HCT116 (cell line): ENCODE measurements at regions not wholly inside any gene's neighbourhood (a gene's known extent, or its start where the extent isn't known, plus 50 kb on each side); places are given as distances from the start of the nearest gene placed in this dataset.

ENCODE experiments used
- ATAC-seq: fragments of 200-7000 bp; cut with Tn5 transposase; 2 replicates; pipeline ENCODE4 v1.9.1; 2020; ENCODE audit warnings: mild to moderate bottlenecking, moderate library complexity
- BruUV-seq: library from RNA; stranded (reverse); fragments of 400-500 nt; replicated peaks from 2 replicates; lab custom pipeline; 2021; lab: Mats Ljungman, UMichigan
- CTCF ChIA-PET: fragments of 300-600 bp; sonication (Branson Sonifier 250); formaldehyde crosslinking; loops from one replicate; lab custom pipeline; 2021; ENCODE audit warnings: antibody characterized with exemption; lab: Charles Lee
- POLR2A ChIA-PET: fragments of 300-600, 350-600 bp; sonication (Branson Sonifier 250); formaldehyde crosslinking; loops from one replicate; lab custom pipeline; 2021; ENCODE audit warnings: antibody characterized with exemption; lab: Charles Lee
- RAD21 ChIA-PET, 2 experiments: fragments of 300-600 bp; sonication (Branson Sonifier 250); formaldehyde crosslinking; loops; one replicate each; lab custom pipeline; 2023; ENCODE audit warnings: low total read pairs in 2 of 2; ENCODE audit not compliant: uncharacterized antibody in 2 of 2, unreplicated experiment in 2 of 2, low non-redundant PET in 1 of 2; lab: Charles Lee
- DNase-seq: peaks from one replicate; pipeline ENCODE4 v3.0.0-alpha.2; 2010; ENCODE audit warnings: low read depth, low spot score
- H2AFZ ChIP-seq: fragments of 200-600 bp; shearing (Covaris generic), sonication (generic); 2 replicates; pipeline ENCODE4 v1.6.1; 2017; ENCODE audit warnings: low read depth, mixed run types, mixed read lengths, antibody characterized with exemption, low read length; ENCODE audit not compliant: poor library complexity, severe bottlenecking
- H3K27ac ChIP-seq: 2 replicates; pipeline ENCODE4 v1.5.1; 2012; ENCODE audit warnings: low read depth, low read length
- H3K27me3 ChIP-seq: fragments of 200-600 bp; sonication (generic); 2 replicates; pipeline ENCODE4 v1.6.1; 2016; ENCODE audit warnings: mixed run types, low read length, mixed read lengths; ENCODE audit not compliant: insufficient read depth
- H3K36me3 ChIP-seq, 2 experiments: fragments of 200-500 bp in 1 of 2; fragments of 200-600 bp in 1 of 2; sonication (Bioruptor generic) in 1 of 2; sonication (generic) in 1 of 2; 2 replicates each; pipeline versions ENCODE4 v1.5.1 to v1.6.1; 2014 to 2016; ENCODE audit warnings: low read length in 2 of 2, inconsistent platforms in 1 of 2, mixed read lengths in 1 of 2, mixed run types in 1 of 2; ENCODE audit not compliant: insufficient read depth in 2 of 2, control insufficient read depth in 1 of 2
- H3K4me1 ChIP-seq, 2 experiments: fragments of 200-600 bp in 1 of 2; sonication (generic) in 1 of 2; 2 replicates each; pipeline versions ENCODE4 v1.5.1 to v1.6.1; 2012 to 2017; ENCODE audit warnings: low read length in 2 of 2, inconsistent platforms in 1 of 2, mild to moderate bottlenecking in 1 of 2, mixed read lengths in 1 of 2, mixed run types in 1 of 2, moderate library complexity in 1 of 2; ENCODE audit not compliant: insufficient read depth in 2 of 2, control insufficient read depth in 1 of 2
- H3K4me2 ChIP-seq: fragments of 200-600 bp; sonication (generic); 2 replicates; pipeline ENCODE4 v1.6.1; 2017; ENCODE audit warnings: mixed run types, low read length, mixed read lengths
- H3K4me3 ChIP-seq, 2 experiments: fragments of 200-600 bp in 1 of 2; sonication (generic) in 1 of 2; replicated peaks in 1 of 2; 2 replicates each; pipeline ENCODE4 v1.5.1; 2011 to 2016; ENCODE audit warnings: low read length in 2 of 2, control low read depth in 1 of 2, low read depth in 1 of 2, mild to moderate bottlenecking in 1 of 2, mixed read lengths in 1 of 2, mixed run types in 1 of 2
- H3K79me2 ChIP-seq: fragments of 200-600 bp; sonication (generic); 2 replicates; pipeline ENCODE4 v1.6.1; 2017; ENCODE audit warnings: mild to moderate bottlenecking, mixed run types, low read length, moderate library complexity, mixed read lengths; ENCODE audit not compliant: insufficient read depth
- H3K9ac ChIP-seq: fragments of 200-600 bp; sonication (generic); 2 replicates; pipeline ENCODE4 v1.6.1; 2016; ENCODE audit warnings: low read length, mixed read lengths
- H3K9me2 ChIP-seq: fragments of 200-600 bp; sonication (generic), shearing (Covaris generic); 2 replicates; pipeline ENCODE4 v1.6.1; 2017; ENCODE audit warnings: mixed run types, mild to moderate bottlenecking, moderate library complexity; ENCODE audit not compliant: insufficient read depth
- H3K9me3 ChIP-seq, 2 experiments: fragments of 200-500 bp in 1 of 2; fragments of 200-600 bp in 1 of 2; sonication (Bioruptor generic) in 1 of 2; sonication (generic) in 1 of 2; 2 replicates each; pipeline ENCODE4 v1.6.1; 2014 to 2017; ENCODE audit warnings: low read length in 2 of 2, mixed read lengths in 2 of 2, inconsistent platforms in 1 of 2, low read depth in 1 of 2, mild to moderate bottlenecking in 1 of 2, mixed run types in 1 of 2, moderate library complexity in 1 of 2; ENCODE audit not compliant: control insufficient read depth in 1 of 2, insufficient read depth in 1 of 2
- H4K20me1 ChIP-seq: fragments of 200-600 bp; sonication (generic), shearing (Covaris generic); 2 replicates; pipeline ENCODE4 v1.6.1; 2017; ENCODE audit warnings: mixed run types, mild to moderate bottlenecking, moderate library complexity; ENCODE audit not compliant: insufficient read depth
- CBX3 ChIP-seq: IDR thresholded peaks from 2 replicates; pipeline ENCODE4 v1.6.1; 2012; ENCODE audit warnings: low read depth
- CEBPB ChIP-seq: IDR thresholded peaks from 2 replicates; pipeline ENCODE4 v1.6.1; 2012; ENCODE audit warnings: low read depth
- EGR1 ChIP-seq: IDR thresholded peaks from 2 replicates; pipeline ENCODE4 v1.6.1; 2012; ENCODE audit warnings: low read depth
- ELF1 ChIP-seq: IDR thresholded peaks from 2 replicates; pipeline ENCODE4 v1.6.1; 2012; ENCODE audit warnings: low read depth, borderline replicate concordance
- EZH2 ChIP-seq: fragments of 200-600 bp; sonication (generic); IDR thresholded peaks from 2 replicates; pipeline ENCODE4 v1.6.1; 2017; ENCODE audit warnings: antibody characterized with exemption, mixed run types
- EZH2phosphoT487 ChIP-seq: fragments of 200-600 bp; IDR thresholded peaks from 2 replicates; pipeline ENCODE4 v1.6.1; 2018; ENCODE audit warnings: antibody characterized with exemption, borderline replicate concordance
- FOSL1 ChIP-seq: IDR thresholded peaks from 2 replicates; pipeline ENCODE4 v1.6.1; 2012; ENCODE audit warnings: low read depth
- JUND ChIP-seq: IDR thresholded peaks from 2 replicates; pipeline ENCODE4 v1.6.1; 2012
- POLR2A ChIP-seq: IDR thresholded peaks from 2 replicates; pipeline ENCODE4 v1.7.0; 2011; ENCODE audit warnings: borderline replicate concordance; ENCODE audit not compliant: insufficient read depth, insufficient read length; ENCODE audit errors: extremely low read depth
- POLR2AphosphoS5 ChIP-seq: IDR thresholded peaks from 2 replicates; pipeline ENCODE4 v1.6.1; 2011; ENCODE audit warnings: mild to moderate bottlenecking, low read depth, low read length, moderate library complexity
- RAD21 ChIP-seq: IDR thresholded peaks from 2 replicates; pipeline ENCODE4 v1.6.1; 2012; ENCODE audit warnings: low read depth, mild to moderate bottlenecking
- SIN3A ChIP-seq: IDR thresholded peaks from 2 replicates; pipeline ENCODE4 v1.6.1; 2012; ENCODE audit warnings: low read depth
- SRF ChIP-seq: IDR thresholded peaks from 2 replicates; pipeline ENCODE4 v1.6.1; 2012; ENCODE audit warnings: low read depth
- YY1 ChIP-seq: IDR thresholded peaks from 2 replicates; pipeline ENCODE4 v1.6.1; 2011; ENCODE audit warnings: low read length, low read depth, moderate library complexity, mild to moderate bottlenecking; ENCODE audit not compliant: insufficient replicate concordance; ENCODE audit errors: extremely low read depth
- ZFX ChIP-seq: fragments of 450-650 bp; IDR thresholded peaks from 2 replicates; pipeline ENCODE4 v1.6.1; 2017
- ZNF274 ChIP-seq: fragments of 200-500 bp; sonication (Bioruptor generic); IDR thresholded peaks from 2 replicates; pipeline ENCODE4 v1.6.1; 2014; ENCODE audit warnings: mild to moderate bottlenecking, low read depth, low read length, inconsistent platforms
- intact Hi-C: fragments of 100-400 bp; cut with micrococcal nuclease; formaldehyde crosslinking; loops from 2 replicates; pipeline ENCODE4 v1.10.0; 2022
- TF ChIP-seq, protein P1 (sequence below): IDR thresholded peaks from 2 replicates; pipeline ENCODE4 v1.6.1; 2012
- TF ChIP-seq, protein P2 (sequence below), 3 experiments: fragments of 200-600 bp in 1 of 3; sonication (generic) in 1 of 3; IDR thresholded peaks in 2 of 3; conservative IDR thresholded peaks in 1 of 3; 2 replicates each; pipeline ENCODE4 v1.5.1; 2012 to 2017; ENCODE audit warnings: low read depth in 2 of 3, low read length in 2 of 3, antibody characterized with exemption in 1 of 3, borderline replicate concordance in 1 of 3, control low read depth in 1 of 3, mild to moderate bottlenecking in 1 of 3, mixed read lengths in 1 of 3, mixed run types in 1 of 3, moderate library complexity in 1 of 3; ENCODE audit not compliant: insufficient read depth in 1 of 3
- TF ChIP-seq, protein P3 (sequence below): IDR thresholded peaks from 2 replicates; pipeline ENCODE4 v1.6.1; 2012
- TF ChIP-seq, protein P4 (sequence below): IDR thresholded peaks from 2 replicates; pipeline ENCODE4 v1.6.1; 2012; ENCODE audit warnings: low read depth

DNA sequence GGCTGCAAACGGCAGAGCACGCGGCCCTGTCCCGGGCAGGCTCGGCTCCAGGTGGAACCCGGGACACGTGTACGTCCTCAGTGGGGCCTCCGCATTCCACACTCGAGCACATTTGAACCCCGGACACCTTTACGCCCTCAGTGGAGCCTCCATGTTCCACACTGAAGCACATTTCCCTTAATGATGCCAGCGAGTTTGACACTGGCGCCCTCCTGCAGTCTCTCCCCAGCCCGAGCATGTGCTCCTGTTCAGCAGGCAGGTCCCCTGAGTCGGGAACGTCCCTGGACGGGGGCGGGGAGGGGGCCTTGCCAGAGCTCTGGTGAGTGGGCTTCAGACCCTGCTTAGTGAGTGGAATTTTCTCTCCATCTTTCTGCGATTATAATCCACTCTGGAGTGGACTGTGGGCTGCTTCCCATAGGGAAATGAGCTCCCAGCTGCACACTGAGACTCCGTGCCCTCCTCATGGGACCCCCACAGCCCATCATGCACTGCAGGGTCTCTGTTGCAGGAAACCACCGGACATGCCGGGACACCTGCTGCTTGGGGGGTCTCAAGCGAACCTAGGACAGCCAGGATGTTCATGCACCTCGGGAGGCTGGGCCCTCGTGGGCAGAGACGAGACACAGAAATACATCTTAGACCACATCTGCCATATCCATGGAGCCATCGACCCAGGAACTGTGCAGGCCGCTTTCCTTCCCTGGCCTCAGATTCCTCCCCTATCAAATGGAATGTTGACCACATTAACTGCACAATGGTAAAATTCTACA is 70.3 kb upstream of the SNTG2 start:
- no peaks in the 10 kb centered on the region for H3K9me3 ChIP-seq
- H3K36me3 ChIP-seq, result no peaks in the 10 kb centered on the region
- no peak overlapping the region for H2AFZ ChIP-seq
- RAD21 ChIA-PET, result no interaction called here
- no peaks in the 10 kb centered on the region for H3K9me2 ChIP-seq
- ATAC-seq (no peak), DNase-seq (no peak)
- H3K27ac ChIP-seq, result no peak overlapping the region
- POLR2A ChIA-PET, result no interaction called here
- H3K27me3 ChIP-seq, result peaks cover 57% of the 10 kb centered on the region
- no peak overlapping the region for H3K9ac ChIP-seq
- no peak overlapping the region for H3K4me2 ChIP-seq
- no peaks in the 10 kb centered on the region for H3K79me2 ChIP-seq
- no peaks in the 10 kb centered on the region for H4K20me1 ChIP-seq
- no peaks in the 10 kb centered on the region for H3K4me1 ChIP-seq
- BruUV-seq, result no TSS peak
- H3K4me3 ChIP-seq, result no peak overlapping the region
- CTCF ChIA-PET, result no interaction called here
- intact Hi-C loops, result no loop called here
- TF ChIP-seq, protein P1, sequence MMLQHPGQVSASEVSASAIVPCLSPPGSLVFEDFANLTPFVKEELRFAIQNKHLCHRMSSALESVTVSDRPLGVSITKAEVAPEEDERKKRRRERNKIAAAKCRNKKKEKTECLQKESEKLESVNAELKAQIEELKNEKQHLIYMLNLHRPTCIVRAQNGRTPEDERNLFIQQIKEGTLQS, result no peak
- TF ChIP-seq ZFX, result no peak
- TF ChIP-seq, protein P2, sequence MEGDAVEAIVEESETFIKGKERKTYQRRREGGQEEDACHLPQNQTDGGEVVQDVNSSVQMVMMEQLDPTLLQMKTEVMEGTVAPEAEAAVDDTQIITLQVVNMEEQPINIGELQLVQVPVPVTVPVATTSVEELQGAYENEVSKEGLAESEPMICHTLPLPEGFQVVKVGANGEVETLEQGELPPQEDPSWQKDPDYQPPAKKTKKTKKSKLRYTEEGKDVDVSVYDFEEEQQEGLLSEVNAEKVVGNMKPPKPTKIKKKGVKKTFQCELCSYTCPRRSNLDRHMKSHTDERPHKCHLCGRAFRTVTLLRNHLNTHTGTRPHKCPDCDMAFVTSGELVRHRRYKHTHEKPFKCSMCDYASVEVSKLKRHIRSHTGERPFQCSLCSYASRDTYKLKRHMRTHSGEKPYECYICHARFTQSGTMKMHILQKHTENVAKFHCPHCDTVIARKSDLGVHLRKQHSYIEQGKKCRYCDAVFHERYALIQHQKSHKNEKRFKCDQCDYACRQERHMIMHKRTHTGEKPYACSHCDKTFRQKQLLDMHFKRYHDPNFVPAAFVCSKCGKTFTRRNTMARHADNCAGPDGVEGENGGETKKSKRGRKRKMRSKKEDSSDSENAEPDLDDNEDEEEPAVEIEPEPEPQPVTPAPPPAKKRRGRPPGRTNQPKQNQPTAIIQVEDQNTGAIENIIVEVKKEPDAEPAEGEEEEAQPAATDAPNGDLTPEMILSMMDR (IDR thresholded peaks at IDR 0.05 in 2 of 3, conservative IDR thresholded peaks at IDR 0.05 in 1 of 3; ENCODE audit: borderline replicate concordance in 1 of 3, insufficient read depth in 1 of 3, low read depth in 2 of 3, low read length in 2 of 3), result no peak
- TF ChIP-seq EZH2, result no peak
- TF ChIP-seq EGR1, result no peak
- TF ChIP-seq RAD21, result no peak
- TF ChIP-seq SRF, result no peak
- TF ChIP-seq POLR2AphosphoS5, result no peak
- TF ChIP-seq ZNF274, result no peak
- TF ChIP-seq, protein P3, sequence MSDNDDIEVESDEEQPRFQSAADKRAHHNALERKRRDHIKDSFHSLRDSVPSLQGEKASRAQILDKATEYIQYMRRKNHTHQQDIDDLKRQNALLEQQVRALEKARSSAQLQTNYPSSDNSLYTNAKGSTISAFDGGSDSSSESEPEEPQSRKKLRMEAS, result no peak
- no peak for TF ChIP-seq ELF1
- no peak for TF ChIP-seq CEBPB
- no peak for TF ChIP-seq FOSL1
- no peak for TF ChIP-seq POLR2A
- TF ChIP-seq EZH2phosphoT487, result no peak
- TF ChIP-seq, protein P4, sequence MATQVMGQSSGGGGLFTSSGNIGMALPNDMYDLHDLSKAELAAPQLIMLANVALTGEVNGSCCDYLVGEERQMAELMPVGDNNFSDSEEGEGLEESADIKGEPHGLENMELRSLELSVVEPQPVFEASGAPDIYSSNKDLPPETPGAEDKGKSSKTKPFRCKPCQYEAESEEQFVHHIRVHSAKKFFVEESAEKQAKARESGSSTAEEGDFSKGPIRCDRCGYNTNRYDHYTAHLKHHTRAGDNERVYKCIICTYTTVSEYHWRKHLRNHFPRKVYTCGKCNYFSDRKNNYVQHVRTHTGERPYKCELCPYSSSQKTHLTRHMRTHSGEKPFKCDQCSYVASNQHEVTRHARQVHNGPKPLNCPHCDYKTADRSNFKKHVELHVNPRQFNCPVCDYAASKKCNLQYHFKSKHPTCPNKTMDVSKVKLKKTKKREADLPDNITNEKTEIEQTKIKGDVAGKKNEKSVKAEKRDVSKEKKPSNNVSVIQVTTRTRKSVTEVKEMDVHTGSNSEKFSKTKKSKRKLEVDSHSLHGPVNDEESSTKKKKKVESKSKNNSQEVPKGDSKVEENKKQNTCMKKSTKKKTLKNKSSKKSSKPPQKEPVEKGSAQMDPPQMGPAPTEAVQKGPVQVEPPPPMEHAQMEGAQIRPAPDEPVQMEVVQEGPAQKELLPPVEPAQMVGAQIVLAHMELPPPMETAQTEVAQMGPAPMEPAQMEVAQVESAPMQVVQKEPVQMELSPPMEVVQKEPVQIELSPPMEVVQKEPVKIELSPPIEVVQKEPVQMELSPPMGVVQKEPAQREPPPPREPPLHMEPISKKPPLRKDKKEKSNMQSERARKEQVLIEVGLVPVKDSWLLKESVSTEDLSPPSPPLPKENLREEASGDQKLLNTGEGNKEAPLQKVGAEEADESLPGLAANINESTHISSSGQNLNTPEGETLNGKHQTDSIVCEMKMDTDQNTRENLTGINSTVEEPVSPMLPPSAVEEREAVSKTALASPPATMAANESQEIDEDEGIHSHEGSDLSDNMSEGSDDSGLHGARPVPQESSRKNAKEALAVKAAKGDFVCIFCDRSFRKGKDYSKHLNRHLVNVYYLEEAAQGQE, result no peak
- no peak for TF ChIP-seq CBX3
- no peak for TF ChIP-seq YY1
- no peak for TF ChIP-seq SIN3A
- no peak for TF ChIP-seq JUND
